Immature natural killer cell (primary cell): ENCODE measurements at regions not wholly inside any gene's neighbourhood (a gene's known extent, or its start where the extent isn't known, plus 50 kb on each side); places are given as distances from the start of the nearest gene placed in this dataset.

ENCODE experiments used
- DNase-seq, 3 donors: peaks; one replicate each; pipeline ENCODE4 v3.0.0; 2022; ENCODE audit warnings: mixed read lengths in 1 of 3
- H3K27ac Mint-ChIP-seq, 6 donors: one replicate each; pipeline ENCODE4 v1.8.0; 2020; ENCODE audit warnings: mixed read lengths in 6 of 6, mild to moderate bottlenecking in 5 of 6, inconsistent platforms in 4 of 6, moderate library complexity in 3 of 6
- H3K27me3 Mint-ChIP-seq, 3 donors: one replicate each; pipeline ENCODE4 v1.8.0; 2020 to 2021; ENCODE audit warnings: low read depth in 3 of 3, mild to moderate bottlenecking in 3 of 3, mixed read lengths in 3 of 3, moderate library complexity in 3 of 3, inconsistent platforms in 1 of 3
- H3K36me3 Mint-ChIP-seq, 3 donors: one replicate each; pipeline ENCODE4 v1.8.0; 2020; ENCODE audit warnings: mixed read lengths in 3 of 3, inconsistent platforms in 2 of 3, mild to moderate bottlenecking in 2 of 3
- H3K4me1 Mint-ChIP-seq, 2 donors: one replicate each; pipeline ENCODE4 v1.8.0; 2020; ENCODE audit warnings: inconsistent platforms in 2 of 2, mild to moderate bottlenecking in 2 of 2, mixed read lengths in 2 of 2, moderate library complexity in 1 of 2
- H3K4me3 Mint-ChIP-seq, 5 donors: one replicate each; pipeline ENCODE4 v1.8.0; 2020; ENCODE audit warnings: mild to moderate bottlenecking in 5 of 5, mixed read lengths in 5 of 5, inconsistent platforms in 3 of 5, moderate library complexity in 3 of 5
- H3K9me3 Mint-ChIP-seq, 6 donors: one replicate each; pipeline ENCODE4 v1.8.0; 2020; ENCODE audit warnings: mild to moderate bottlenecking in 6 of 6, mixed read lengths in 6 of 6, inconsistent platforms in 4 of 6, moderate library complexity in 3 of 6

- H3K27me3 Mint-ChIP-seq = peaks cover 2 to 8% (median 5%) of the 10 kb centered on the region in 3 donors
- H3K4me3 Mint-ChIP-seq = no peak overlapping the region
- no peak overlapping the region for H3K27ac Mint-ChIP-seq
- H3K36me3 Mint-ChIP-seq = no peaks in the 10 kb centered on the region
- no peak for DNase-seq
- no peaks in the 10 kb centered on the region for H3K4me1 Mint-ChIP-seq
- H3K9me3 Mint-ChIP-seq = peaks cover 0 to 1% (median 0%) of the 10 kb centered on the region in 6 donors
Observed at GRCh38 chr2:67917332-67918054, 145.3 kb downstream of the C1D start.

DNA sequence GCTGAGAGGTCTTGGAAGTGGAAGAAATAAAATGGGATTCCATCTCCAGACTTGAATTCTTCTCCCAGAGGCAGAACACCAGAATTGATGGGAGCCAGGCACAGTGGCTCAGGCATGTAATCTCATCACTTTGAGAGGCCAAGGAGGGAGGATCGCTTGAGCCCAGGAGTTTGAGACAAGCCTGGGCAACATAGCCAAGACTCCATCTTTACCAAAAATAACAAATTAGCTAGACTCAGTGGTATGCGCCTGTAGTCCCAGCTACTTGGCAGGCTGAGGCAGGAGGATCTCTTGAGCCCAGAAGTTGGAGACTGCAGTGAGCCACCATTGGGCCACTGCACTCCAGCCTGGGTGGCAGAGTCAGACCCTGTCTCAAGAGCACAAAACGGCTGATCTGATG is 144.3 kb downstream of the C1D start:
- no peak overlapping the region for H3K27ac Mint-ChIP-seq
- H3K27me3 Mint-ChIP-seq = peaks cover 2 to 8% (median 5%) of the 10 kb centered on the region in 3 donors
- no peak overlapping the region for H3K4me3 Mint-ChIP-seq

DNA sequence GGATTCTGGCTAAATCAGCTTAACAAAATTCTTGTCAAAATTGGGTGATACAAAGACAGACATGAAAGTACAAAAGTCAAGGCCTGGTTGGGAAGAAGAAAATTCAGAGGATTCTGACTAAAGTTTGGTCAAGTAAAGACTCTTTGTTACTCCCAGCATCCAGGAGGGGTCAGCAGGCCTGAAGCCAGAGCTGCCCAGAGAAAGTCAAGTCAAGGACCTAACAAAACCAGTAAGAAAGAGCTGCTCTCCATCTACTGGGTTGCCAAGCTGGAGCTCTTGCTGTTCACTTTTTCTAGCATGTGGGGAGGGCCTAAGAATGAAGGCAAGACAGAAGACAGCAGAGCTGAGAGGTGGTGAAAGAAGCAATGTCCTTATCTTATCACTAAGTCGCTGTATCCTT is 143.3 kb downstream of the C1D start:
- Mint-ChIP-seq H3K27me3 (peaks cover 5 to 8% (median 5%) of the 10 kb centered on the region in 3 donors), H3K36me3 (no peaks in the 10 kb centered on the region), H3K4me1 (no peaks in the 10 kb centered on the region), H3K9me3 (peaks cover 0 to 1% (median 0%) of the 10 kb centered on the region in 6 donors), H3K4me3 (no peak overlapping the region), H3K27ac (no peak overlapping the region)
- no peak for DNase-seq

More for the DNA sequence above, 144.3 kb downstream of the C1D start:
- H3K9me3 Mint-ChIP-seq = peaks cover 0 to 1% (median 0%) of the 10 kb centered on the region in 6 donors
- H3K4me1 Mint-ChIP-seq = no peaks in the 10 kb centered on the region
- no peaks in the 10 kb centered on the region for H3K36me3 Mint-ChIP-seq
- no peak for DNase-seq

DNA sequence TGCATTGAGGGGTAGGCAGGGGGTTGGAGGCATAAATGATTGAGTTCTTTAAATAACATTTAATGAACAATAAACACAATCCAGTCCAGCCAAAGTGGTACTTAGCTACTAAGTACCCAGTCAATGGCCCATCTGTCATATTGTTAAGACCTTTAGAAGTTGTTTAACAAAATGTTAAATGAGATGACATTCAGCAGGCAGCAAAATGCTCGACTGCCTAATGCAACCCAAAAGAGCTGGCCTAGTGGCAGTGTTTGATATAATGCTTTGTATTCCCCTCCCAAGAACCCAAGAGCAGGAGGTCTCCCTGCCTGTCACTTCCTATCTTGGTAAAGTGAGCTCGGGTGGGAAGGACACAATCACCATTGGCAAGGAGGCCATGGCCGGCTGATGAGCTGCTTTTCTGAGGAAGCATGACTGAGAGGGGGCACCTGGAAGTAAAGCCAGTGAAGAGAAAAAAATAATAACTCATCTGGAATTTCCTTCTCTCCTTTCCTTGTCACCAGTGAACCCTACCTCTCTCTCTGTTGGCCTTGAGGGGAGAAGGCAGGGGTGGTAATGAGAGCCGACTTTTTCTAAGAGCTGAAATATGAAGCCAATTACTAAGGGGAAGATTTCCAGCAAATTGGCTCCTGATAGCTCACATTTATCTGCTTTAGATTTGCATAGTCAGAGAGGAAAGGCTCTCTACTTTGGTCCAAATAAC is 140.6 kb downstream of the C1D start:
- H3K27me3 Mint-ChIP-seq = peaks cover 3 to 5% (median 5%) of the 10 kb centered on the region in 3 donors
- peaks cover 0 to 1% (median 0%) of the 10 kb centered on the region in 6 donors for H3K9me3 Mint-ChIP-seq
- no peak overlapping the region for H3K4me3 Mint-ChIP-seq
- no peaks in the 10 kb centered on the region for H3K4me1 Mint-ChIP-seq
- H3K36me3 Mint-ChIP-seq = no peaks in the 10 kb centered on the region
- no peak for DNase-seq
- H3K27ac Mint-ChIP-seq = no peak overlapping the region

GRCh38 chr2:67923696-67924095 is 139.1 kb downstream of the C1D start:
- Mint-ChIP-seq H3K9me3 (peaks cover 0 to 1% (median 0%) of the 10 kb centered on the region in 6 donors), H3K27me3 (peaks cover 0 to 5% (median 2%) of the 10 kb centered on the region in 3 donors), H3K27ac (no peak overlapping the region), H3K36me3 (no peaks in the 10 kb centered on the region), H3K4me1 (no peaks in the 10 kb centered on the region), H3K4me3 (no peak overlapping the region)
- no peak for DNase-seq

- DNase-seq = no peak
- no peaks in the 10 kb centered on the region for H3K4me1 Mint-ChIP-seq
- H3K27me3 Mint-ChIP-seq = peaks cover 0 to 7% (median 2%) of the 10 kb centered on the region in 3 donors
- no peaks in the 10 kb centered on the region for H3K9me3 Mint-ChIP-seq
- no peaks in the 10 kb centered on the region for H3K36me3 Mint-ChIP-seq
- no peak overlapping the region for H3K27ac Mint-ChIP-seq
- no peak overlapping the region for H3K4me3 Mint-ChIP-seq
Observed at GRCh38 chr2:67927501-67927900, 135.3 kb downstream of the C1D start.

DNA sequence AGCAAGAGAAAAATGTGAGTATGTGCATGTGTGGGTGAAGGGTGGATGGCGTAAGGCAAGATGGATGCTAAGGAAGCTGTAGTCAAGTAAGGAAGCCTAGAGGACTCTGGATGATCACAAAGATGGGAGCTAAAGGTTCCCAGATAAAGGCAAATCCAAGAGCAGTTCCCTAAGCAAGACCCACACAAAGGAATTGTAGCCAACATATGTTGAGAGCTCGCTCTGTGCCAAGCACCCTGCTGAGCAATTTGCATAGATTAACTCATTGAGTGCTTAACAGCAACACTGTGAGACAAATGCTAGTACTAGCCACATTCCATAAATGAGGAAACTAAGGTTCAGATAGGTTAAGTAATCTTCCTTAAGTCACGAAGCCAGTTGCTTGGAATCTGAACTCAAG is 132.6 kb downstream of the C1D start:
- Mint-ChIP-seq H3K4me1 (no peaks in the 10 kb centered on the region), H3K36me3 (no peaks in the 10 kb centered on the region), H3K4me3 (no peak overlapping the region), H3K27ac (no peak overlapping the region), H3K9me3 (no peaks in the 10 kb centered on the region), H3K27me3 (peaks cover 0 to 12% (median 4%) of the 10 kb centered on the region in 3 donors)
- no peak for DNase-seq

DNA sequence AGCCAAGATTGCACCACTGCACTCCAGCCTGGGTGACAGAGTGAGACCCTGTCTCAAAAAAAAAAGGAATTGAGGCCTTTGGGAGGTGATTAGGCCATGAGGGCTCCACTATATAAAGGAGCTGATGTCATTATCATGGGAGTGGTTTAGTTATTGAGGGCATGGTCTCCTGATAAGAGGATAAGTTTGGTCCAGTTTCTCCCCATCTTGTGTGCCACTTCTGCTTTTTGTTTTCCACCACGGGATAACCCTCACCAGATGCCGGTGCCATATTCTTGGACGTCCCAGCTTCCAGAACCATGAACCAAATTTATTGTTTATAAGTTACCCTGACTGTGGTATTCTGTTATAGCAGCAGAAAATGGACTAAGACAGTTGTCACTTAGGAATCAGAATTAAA is 125.8 kb downstream of the C1D start:
- no peak for DNase-seq
- Mint-ChIP-seq H3K4me1 (no peaks in the 10 kb centered on the region), H3K36me3 (no peaks in the 10 kb centered on the region), H3K27ac (no peak overlapping the region), H3K27me3 (peaks cover 3 to 11% (median 4%) of the 10 kb centered on the region in 3 donors), H3K9me3 (no peaks in the 10 kb centered on the region), H3K4me3 (no peak overlapping the region)

GRCh38 chr2:67938053-67938452 is 124.8 kb downstream of the C1D start:
- no peak overlapping the region for H3K4me3 Mint-ChIP-seq
- H3K9me3 Mint-ChIP-seq = peaks cover 0 to 8% (median 0%) of the 10 kb centered on the region in 6 donors
- peaks cover 0 to under 1% (median 0%) of the 10 kb centered on the region in 3 donors for H3K36me3 Mint-ChIP-seq
- DNase-seq = no peak
- H3K4me1 Mint-ChIP-seq = no peaks in the 10 kb centered on the region
- no peak overlapping the region for H3K27ac Mint-ChIP-seq
- peaks cover 3 to 15% (median 4%) of the 10 kb centered on the region in 3 donors for H3K27me3 Mint-ChIP-seq

GRCh38 chr2:67945056-67945455 is 117.7 kb downstream of the C1D start:
- H3K27me3 Mint-ChIP-seq = peaks cover 2 to 23% (median 9%) of the 10 kb centered on the region in 3 donors
- H3K4me1 Mint-ChIP-seq = no peaks in the 10 kb centered on the region
- peaks cover 0 to 11% (median 3%) of the 10 kb centered on the region in 6 donors for H3K9me3 Mint-ChIP-seq
- peaks cover 0 to 5% (median 0%) of the 10 kb centered on the region in 3 donors for H3K36me3 Mint-ChIP-seq
- no peak overlapping the region for H3K4me3 Mint-ChIP-seq
- H3K27ac Mint-ChIP-seq = no peak overlapping the region
- DNase-seq = no peak

GRCh38 chr2:67945940-67946339 is 116.9 kb downstream of the C1D start:
- no peak for DNase-seq
- Mint-ChIP-seq H3K4me1 (peaks cover 4% of the 10 kb centered on the region in 2 donors), H3K9me3 (peaks cover 0 to 11% (median 4%) of the 10 kb centered on the region in 6 donors), H3K36me3 (peaks cover 0 to 5% (median 0%) of the 10 kb centered on the region in 3 donors), H3K27me3 (peaks cover 2 to 23% (median 9%) of the 10 kb centered on the region in 3 donors), H3K27ac (no peak overlapping the region), H3K4me3 (no peak overlapping the region)

GRCh38 chr2:67948057-67948456 is 114.7 kb downstream of the C1D start:
- H3K4me3 Mint-ChIP-seq = no peak overlapping the region
- H3K4me1 Mint-ChIP-seq = peaks cover 5 to 6% of the 10 kb centered on the region in 2 donors
- no peak for DNase-seq
- no peak overlapping the region for H3K27ac Mint-ChIP-seq
- peaks cover 0 to 7% (median 1%) of the 10 kb centered on the region in 6 donors for H3K9me3 Mint-ChIP-seq
- peaks cover 0 to 19% (median 9%) of the 10 kb centered on the region in 3 donors for H3K27me3 Mint-ChIP-seq
- peaks cover 0 to 4% (median 0%) of the 10 kb centered on the region in 3 donors for H3K36me3 Mint-ChIP-seq

DNA sequence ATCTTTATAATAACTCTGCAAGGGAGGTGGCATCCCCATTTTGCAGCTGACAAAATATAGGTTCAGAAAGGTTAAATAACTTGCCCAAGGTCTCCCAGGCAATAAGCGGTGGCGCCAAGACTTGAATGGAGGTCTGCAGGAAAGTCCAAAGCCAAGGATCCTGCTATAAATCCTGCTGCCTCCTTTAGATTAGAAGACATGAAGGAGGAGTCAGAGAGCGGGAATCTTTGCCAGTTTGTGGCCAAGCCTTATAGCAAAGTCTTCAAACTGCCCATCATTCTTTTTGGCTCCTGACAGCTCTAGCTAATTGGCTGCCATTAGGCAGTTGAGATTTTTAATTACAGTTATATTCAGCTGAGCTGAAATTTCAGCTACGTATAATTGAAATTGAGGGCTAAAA is 114.3 kb downstream of the C1D start:
- H3K27ac Mint-ChIP-seq = no peak overlapping the region
- peaks cover 0 to 14% (median 5%) of the 10 kb centered on the region in 3 donors for H3K27me3 Mint-ChIP-seq
- no peak overlapping the region for H3K4me3 Mint-ChIP-seq
- peaks cover 0 to 8% (median 0%) of the 10 kb centered on the region in 6 donors for H3K9me3 Mint-ChIP-seq
- H3K4me1 Mint-ChIP-seq = peaks cover 5 to 6% of the 10 kb centered on the region in 2 donors
- H3K36me3 Mint-ChIP-seq = no peaks in the 10 kb centered on the region
- no peak for DNase-seq

- H3K27me3 Mint-ChIP-seq = peaks cover 0 to 11% (median 1%) of the 10 kb centered on the region in 3 donors
- no peaks in the 10 kb centered on the region for H3K36me3 Mint-ChIP-seq
- DNase-seq = no peak
- H3K4me3 Mint-ChIP-seq = no peak overlapping the region
- H3K9me3 Mint-ChIP-seq = peaks cover 0 to 11% (median 0%) of the 10 kb centered on the region in 6 donors
- no peak overlapping the region for H3K27ac Mint-ChIP-seq
- peaks cover 5 to 6% of the 10 kb centered on the region in 2 donors for H3K4me1 Mint-ChIP-seq
Observed at GRCh38 chr2:67950018-67950417, 112.8 kb downstream of the C1D start.
